Tibial artery (tissue), 4 donors: ENCODE measurements at regions not wholly inside any gene's neighbourhood (a gene's known extent, or its start where the extent isn't known, plus 50 kb on each side); places are given as distances from the start of the nearest gene placed in this dataset.

Experiments used
- DNase-seq, 2 donors: peaks; one replicate each; pipeline ENCODE4 v3.0.0-alpha.2; 2019
- H3K27ac ChIP-seq, 2 donors: fragments of 200-600 bp; sonication (generic) in 1 of 2; 1 replicate in 1 of 2; 2 replicates in 1 of 2; pipeline ENCODE4 v1.5.1; 2018 to 2019; ENCODE audit warnings: mild to moderate bottlenecking in 1 of 2
- H3K27me3 ChIP-seq, 2 donors: fragments of 200-600 bp; sonication (generic) in 1 of 2; one replicate each; pipeline versions ENCODE4 v1.5.1 to v1.6.0; 2016 to 2019
- H3K36me3 ChIP-seq, 3 donors: fragments of 200-600 bp; sonication (generic) in 2 of 3; one replicate each; pipeline ENCODE4 v1.5.1; 2016 to 2019; ENCODE audit warnings: mild to moderate bottlenecking in 2 of 3
- H3K4me1 ChIP-seq, 4 donors: fragments of 200-600 bp; sonication (generic) in 2 of 4; 1 replicate in 3 of 4; 2 replicates in 1 of 4; pipeline ENCODE4 v1.5.1; 2016 to 2019
- H3K4me3 ChIP-seq, 2 donors: fragments of 200-600 bp; sonication (generic) in 1 of 2; 1 replicate in 1 of 2; 2 replicates in 1 of 2; pipeline ENCODE4 v1.5.1; 2018 to 2019; ENCODE audit warnings: mild to moderate bottlenecking in 2 of 2
- H3K9me3 ChIP-seq, 3 donors: fragments of 200-600 bp; sonication (generic) in 1 of 3; one replicate each; pipeline ENCODE4 v1.5.1; 2016 to 2019
- intact Hi-C: fragments of 100-400 bp; cut with DNase I; formaldehyde crosslinking; loops from one replicate; pipeline ENCODE4 v1.15.0; 2023; ENCODE audit warnings: low total_unique reads
- TF ChIP-seq, protein P1 (sequence below), 2 experiments: fragments of 200-600 bp in 1 of 2; fragments of 450-650 bp in 1 of 2; IDR thresholded peaks; one replicate each; pipeline ENCODE4 v1.5.1; 2017 to 2019; ENCODE audit warnings: antibody characterized with exemption in 2 of 2, mild to moderate bottlenecking in 1 of 2, moderate library complexity in 1 of 2

DNA sequence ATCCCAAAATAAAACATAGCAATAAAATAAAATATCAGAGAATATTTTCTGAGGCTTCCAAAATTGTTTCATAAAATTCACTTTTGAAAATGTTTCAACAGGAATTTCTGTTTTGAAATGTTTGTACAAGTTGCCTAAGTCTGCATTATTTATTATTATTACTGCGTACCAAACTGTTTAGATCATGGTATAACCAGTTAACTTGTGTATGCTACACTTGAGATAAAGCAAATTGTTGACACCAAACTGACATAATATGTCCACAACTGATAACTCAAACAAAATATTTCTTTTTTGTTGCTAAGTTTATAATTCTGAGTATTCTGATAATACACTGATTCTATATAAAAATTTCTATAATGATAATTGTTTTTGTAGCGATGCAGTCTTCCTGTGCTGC, 531.8 kb upstream of the EYS start:
- Histone ChIP-seq H3K4me1 (no peaks in the 10 kb centered on the region), H3K36me3 (no peaks in the 10 kb centered on the region), H3K27ac (no peak overlapping the region), H3K4me3 (no peak overlapping the region), H3K9me3 (no peaks in the 10 kb centered on the region), H3K27me3 (no peaks in the 10 kb centered on the region)
- intact Hi-C loops: no loop called here
- DNase-seq: no peak
- TF ChIP-seq, protein P1, sequence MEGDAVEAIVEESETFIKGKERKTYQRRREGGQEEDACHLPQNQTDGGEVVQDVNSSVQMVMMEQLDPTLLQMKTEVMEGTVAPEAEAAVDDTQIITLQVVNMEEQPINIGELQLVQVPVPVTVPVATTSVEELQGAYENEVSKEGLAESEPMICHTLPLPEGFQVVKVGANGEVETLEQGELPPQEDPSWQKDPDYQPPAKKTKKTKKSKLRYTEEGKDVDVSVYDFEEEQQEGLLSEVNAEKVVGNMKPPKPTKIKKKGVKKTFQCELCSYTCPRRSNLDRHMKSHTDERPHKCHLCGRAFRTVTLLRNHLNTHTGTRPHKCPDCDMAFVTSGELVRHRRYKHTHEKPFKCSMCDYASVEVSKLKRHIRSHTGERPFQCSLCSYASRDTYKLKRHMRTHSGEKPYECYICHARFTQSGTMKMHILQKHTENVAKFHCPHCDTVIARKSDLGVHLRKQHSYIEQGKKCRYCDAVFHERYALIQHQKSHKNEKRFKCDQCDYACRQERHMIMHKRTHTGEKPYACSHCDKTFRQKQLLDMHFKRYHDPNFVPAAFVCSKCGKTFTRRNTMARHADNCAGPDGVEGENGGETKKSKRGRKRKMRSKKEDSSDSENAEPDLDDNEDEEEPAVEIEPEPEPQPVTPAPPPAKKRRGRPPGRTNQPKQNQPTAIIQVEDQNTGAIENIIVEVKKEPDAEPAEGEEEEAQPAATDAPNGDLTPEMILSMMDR (IDR thresholded peaks at IDR 0.05): no peak

DNA sequence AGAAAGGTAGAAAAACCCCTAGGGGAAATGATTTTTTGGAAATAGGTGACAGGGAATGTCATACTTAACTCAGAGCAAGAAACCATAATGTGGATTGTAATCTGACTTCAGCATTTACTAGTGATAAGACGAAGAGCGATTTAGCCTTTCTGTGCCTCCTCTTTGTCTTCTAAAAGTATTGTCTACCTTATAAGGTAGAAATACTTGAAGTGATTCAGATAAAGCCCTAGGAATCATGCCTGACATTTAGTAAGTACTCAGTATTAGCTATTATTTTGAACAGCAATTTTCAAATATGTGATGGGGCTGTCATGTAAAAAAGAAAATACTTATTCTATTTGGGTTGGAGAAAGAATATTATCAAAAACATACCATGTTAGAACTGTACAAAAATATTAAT, 525.9 kb upstream of the EYS start:
- Histone ChIP-seq H3K27me3 (no peaks in the 10 kb centered on the region), H3K27ac (no peak overlapping the region), H3K4me1 (no peaks in the 10 kb centered on the region), H3K4me3 (no peak overlapping the region), H3K9me3 (no peaks in the 10 kb centered on the region), H3K36me3 (no peaks in the 10 kb centered on the region)
- DNase-seq: no peak
- intact Hi-C loops: no loop called here
- TF ChIP-seq, protein P1 (IDR thresholded peaks at IDR 0.05): no peak

- Histone ChIP-seq H3K4me1 (peaks cover 0 to 8% (median 3%) of the 10 kb centered on the region in 4 donors), H3K36me3 (no peaks in the 10 kb centered on the region), H3K9me3 (no peaks in the 10 kb centered on the region), H3K4me3 (no peak overlapping the region), H3K27me3 (no peaks in the 10 kb centered on the region), H3K27ac (no peak overlapping the region)
- TF ChIP-seq, protein P1 (IDR thresholded peaks at IDR 0.05): no peak
- no peak for DNase-seq
- intact Hi-C loops: no loop called here
Observed at GRCh38 chr6:66230591-66230990, 523.6 kb upstream of the EYS start.

DNA sequence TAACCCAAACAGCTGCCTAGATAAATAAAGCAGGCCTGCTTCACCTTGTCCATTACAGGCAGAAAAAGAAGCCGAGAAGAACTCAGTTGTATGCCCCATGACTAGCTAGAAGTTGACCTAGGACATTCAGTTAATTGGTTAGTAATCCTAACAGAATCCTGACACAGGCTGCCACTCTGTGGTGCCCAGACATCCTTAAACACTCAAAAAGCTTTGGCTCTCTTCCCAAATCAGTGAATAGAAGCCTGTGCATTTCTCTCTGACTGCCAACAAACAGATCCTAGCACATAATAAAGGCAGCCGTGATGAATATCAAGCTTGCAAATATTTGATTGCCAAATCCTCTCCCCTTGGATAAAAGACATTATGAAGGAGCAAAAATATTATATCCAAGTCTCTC, 519.1 kb upstream of the EYS start:
- intact Hi-C loops: no loop called here
- H3K36me3 ChIP-seq: no peaks in the 10 kb centered on the region
- no peak for DNase-seq
- no peaks in the 10 kb centered on the region for H3K27me3 ChIP-seq
- peaks cover 0 to 8% (median 3%) of the 10 kb centered on the region in 4 donors for H3K4me1 ChIP-seq
- no peak overlapping the region for H3K4me3 ChIP-seq
- no peaks in the 10 kb centered on the region for H3K9me3 ChIP-seq
- H3K27ac ChIP-seq: no peak overlapping the region
- TF ChIP-seq, protein P1 (IDR thresholded peaks at IDR 0.05): no peak

GRCh38 chr6:66210964-66211363, 503.9 kb upstream of the EYS start:
- DNase-seq: no peak
- intact Hi-C loops: no loop called here
- Histone ChIP-seq H3K4me1 (no peaks in the 10 kb centered on the region), H3K4me3 (no peak overlapping the region), H3K27me3 (no peaks in the 10 kb centered on the region), H3K27ac (no peak overlapping the region), H3K9me3 (no peaks in the 10 kb centered on the region), H3K36me3 (no peaks in the 10 kb centered on the region)
- TF ChIP-seq, protein P1 (IDR thresholded peaks at IDR 0.05): no peak

DNA sequence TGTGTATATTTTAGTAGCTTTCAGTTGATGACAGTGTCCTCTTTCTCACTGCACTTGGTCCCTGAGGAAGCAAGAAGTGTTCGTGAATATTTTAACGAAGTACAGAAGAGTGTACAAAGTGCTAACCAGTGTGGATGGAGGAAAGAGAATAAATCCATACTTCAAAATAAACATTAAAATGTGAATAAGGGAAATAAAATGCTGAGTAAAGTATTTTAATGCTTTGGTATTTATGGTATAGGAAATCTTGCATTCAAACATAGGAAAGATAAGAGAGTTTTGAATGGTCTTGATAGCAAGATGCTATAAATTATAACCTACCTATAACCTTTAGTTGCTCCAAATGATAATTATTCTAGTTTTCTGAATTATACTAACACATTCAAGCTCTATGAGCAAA, 493.4 kb upstream of the EYS start:
- intact Hi-C loops: no loop called here

More for the DNA sequence above, 493.4 kb upstream of the EYS start:
- H3K9me3 ChIP-seq: no peaks in the 10 kb centered on the region
- no peaks in the 10 kb centered on the region for H3K4me1 ChIP-seq
- no peak for DNase-seq
- H3K4me3 ChIP-seq: no peak overlapping the region
- H3K36me3 ChIP-seq: no peaks in the 10 kb centered on the region
- TF ChIP-seq, protein P1 (IDR thresholded peaks at IDR 0.05): no peak
- no peak overlapping the region for H3K27ac ChIP-seq
- no peaks in the 10 kb centered on the region for H3K27me3 ChIP-seq
